H54 (cell line): ENCODE measurements at regions not wholly inside any gene's neighbourhood (a gene's known extent, or its start where the extent isn't known, plus 50 kb on each side); places are given as distances from the start of the nearest gene placed in this dataset.
"Not testable (repeated sequence)": the region's sequence is repeated elsewhere in the genome, so short reads cannot be mapped to it uniquely, and the experiment has no call there.

Experiments
- DNase-seq: peaks from one replicate; pipeline ENCODE4 v3.0.0; 2011; ENCODE audit warnings: low spot score, mixed read lengths; ENCODE audit not compliant: insufficient read length
- FAIRE-seq: peaks from 3 replicates; lab custom pipeline; 2011; peaks lifted over from hg19 to GRCh38; lab: Jason Lieb, UNC
- POLR2A ChIP-seq: IDR thresholded peaks from 2 replicates; pipeline ENCODE4 v1.6.1; 2011; ENCODE audit warnings: low read depth, mild to moderate bottlenecking, low read length

GRCh38 chr4:72677886-72678285, 108.9 kb upstream of the ADAMTS3 start:
- no peak for FAIRE-seq
- no peak for TF ChIP-seq POLR2A

GRCh38 chr4:72677265-72677664, 108.2 kb upstream of the ADAMTS3 start:
- TF ChIP-seq POLR2A = no peak
- DNase-seq (no peak), FAIRE-seq (no peak)

More at GRCh38 chr4:72677886-72678285, 108.9 kb upstream of the ADAMTS3 start:
- DNase-seq = no peak

- FAIRE-seq (no peak), DNase-seq (no peak)
- TF ChIP-seq POLR2A = no peak
Observed at GRCh38 chr4:72671980-72672379, 103.0 kb upstream of the ADAMTS3 start.

- no peak for TF ChIP-seq POLR2A
- DNase-seq (no peak), FAIRE-seq (no peak)
Observed at GRCh38 chr4:72670521-72670920, 101.5 kb upstream of the ADAMTS3 start.

DNA sequence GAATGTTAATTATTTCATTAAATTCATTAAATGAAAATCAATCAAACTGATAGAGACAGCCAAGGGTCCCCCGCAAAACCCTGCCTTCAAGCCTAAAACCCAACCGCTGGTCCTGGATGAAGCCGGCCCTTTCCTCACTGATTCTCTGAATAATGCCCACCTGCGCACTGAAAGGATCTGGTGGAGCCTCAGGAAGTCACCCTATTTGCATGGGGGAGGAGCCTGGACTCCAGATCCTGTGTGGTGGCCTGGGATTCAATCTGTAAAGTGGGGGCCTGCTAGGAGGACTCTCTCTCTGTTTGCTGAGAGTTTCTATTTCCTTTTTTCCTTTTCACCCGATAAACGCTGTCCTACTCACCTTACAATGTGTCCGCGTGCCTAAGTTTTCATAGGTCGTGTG, 97.9 kb upstream of the ADAMTS3 start:
- no peak for DNase-seq
- no peak for TF ChIP-seq POLR2A
- no peak for FAIRE-seq

DNA sequence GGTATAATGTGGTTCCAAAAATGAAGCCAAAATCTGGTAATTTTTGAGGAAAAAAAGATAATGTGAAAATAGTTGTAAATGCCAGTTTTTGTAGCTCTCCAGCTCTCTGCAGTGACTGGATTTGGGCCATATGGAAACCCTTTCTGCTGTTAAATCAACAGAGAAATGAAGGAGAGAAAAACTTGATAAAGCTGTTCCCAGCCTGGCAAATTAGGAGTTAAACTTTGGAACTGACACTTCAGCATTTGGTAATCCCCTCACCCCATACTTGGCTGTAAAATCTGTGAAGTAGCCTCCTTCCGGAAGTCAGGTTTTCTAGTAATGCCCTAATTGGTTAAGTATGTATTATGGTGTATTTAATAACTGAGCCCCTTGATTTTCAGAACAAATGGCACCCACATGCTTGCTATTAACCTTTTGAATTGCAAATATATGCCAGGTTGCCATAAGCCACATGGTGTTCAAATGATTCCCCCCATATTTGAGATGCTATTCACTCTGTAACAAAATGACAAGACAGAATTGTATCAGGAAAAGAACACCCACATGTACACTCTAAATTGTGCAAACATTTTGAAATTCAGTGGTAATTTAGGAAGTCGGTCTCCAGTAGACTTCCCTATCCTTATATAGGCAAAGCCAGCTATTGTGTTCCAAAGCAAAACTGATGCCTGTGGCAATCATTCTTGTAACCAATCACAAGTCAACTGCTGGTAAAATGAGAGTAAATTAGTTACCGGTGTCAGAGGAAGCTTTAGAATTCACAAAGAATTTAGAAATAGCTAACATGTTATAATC, 96.3 kb upstream of the ADAMTS3 start:
- no peak for TF ChIP-seq POLR2A
- DNase-seq (no peak), FAIRE-seq (no peak)

GRCh38 chr4:72663828-72664227, 94.8 kb upstream of the ADAMTS3 start:
- DNase-seq (no peak), FAIRE-seq (no peak)
- TF ChIP-seq POLR2A = no peak

- no peak for TF ChIP-seq POLR2A
Observed at GRCh38 chr4:72661830-72662229, 92.8 kb upstream of the ADAMTS3 start.

GRCh38 chr4:72641611-72642010, 72.6 kb upstream of the ADAMTS3 start:
- no peak for DNase-seq
- FAIRE-seq = no peak
- TF ChIP-seq POLR2A = no peak

More at GRCh38 chr4:72661830-72662229, 92.8 kb upstream of the ADAMTS3 start:
- FAIRE-seq (no peak), DNase-seq (no peak)

GRCh38 chr4:72636866-72637265, 67.8 kb upstream of the ADAMTS3 start:
- not testable (repeated sequence) for DNase-seq, FAIRE-seq

- FAIRE-seq, DNase-seq: not testable (repeated sequence)
Observed at GRCh38 chr4:72635931-72636330, 66.9 kb upstream of the ADAMTS3 start.

DNA sequence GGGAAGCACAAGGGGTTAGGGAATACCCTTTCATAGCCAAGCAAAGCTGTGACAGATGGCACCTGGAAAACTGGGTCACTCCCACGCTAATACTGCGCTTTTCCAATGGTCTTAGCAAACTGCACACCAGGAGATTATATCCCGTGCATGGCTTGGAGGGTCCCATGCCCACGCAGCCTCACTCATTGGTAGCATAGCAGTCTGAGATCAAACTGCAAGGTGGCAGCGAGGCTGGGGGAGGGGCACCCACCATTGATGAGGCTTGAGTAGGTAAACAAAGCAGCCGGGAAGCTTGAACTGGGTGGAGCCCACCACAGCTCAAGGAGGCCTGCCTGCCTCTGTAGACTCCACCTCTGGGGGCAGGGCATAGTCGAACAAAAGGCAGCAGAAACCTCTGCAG, 63.2 kb upstream of the ADAMTS3 start:
- FAIRE-seq, DNase-seq: not testable (repeated sequence)

DNA sequence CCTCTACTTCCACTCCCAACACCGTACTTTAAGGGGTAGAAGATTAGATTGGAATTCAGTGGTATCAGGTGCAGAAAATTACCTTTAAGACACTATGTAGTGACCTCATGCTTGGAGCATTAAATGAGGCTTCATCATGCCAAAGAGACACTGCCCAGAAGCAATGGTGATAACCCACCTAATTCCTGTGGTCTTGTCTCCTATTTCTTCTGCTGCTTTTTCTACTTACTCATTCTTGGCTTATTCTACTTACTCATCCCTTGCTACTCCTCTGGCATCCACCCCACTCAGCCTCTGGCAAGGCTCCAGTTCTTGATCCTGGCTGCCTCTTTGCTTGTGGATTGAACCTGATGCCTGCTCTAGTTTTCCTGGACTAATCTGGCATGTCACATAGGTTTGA, 62.3 kb upstream of the ADAMTS3 start:
- DNase-seq = peak; percentile 11
- FAIRE-seq = no peak
- TF ChIP-seq POLR2A = no peak

DNA sequence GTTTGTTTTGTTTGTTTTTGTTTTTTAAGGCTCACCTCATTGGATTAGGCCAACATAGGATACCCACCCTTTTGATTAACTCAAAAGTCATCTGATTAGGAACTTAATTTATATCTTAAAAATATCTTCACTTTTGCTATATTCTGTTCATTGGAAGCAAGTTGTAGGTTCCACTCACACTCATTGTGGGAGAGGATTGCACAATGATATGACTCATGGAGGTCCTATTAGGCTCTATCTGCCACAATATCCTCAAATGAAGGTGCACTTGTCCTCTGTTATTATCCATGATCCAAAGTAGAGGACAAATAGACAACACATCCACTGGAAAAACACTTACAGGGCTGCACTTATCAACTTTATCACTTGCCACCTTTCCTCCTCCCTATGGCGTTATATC, 60.5 kb upstream of the ADAMTS3 start:
- no peak for TF ChIP-seq POLR2A
- FAIRE-seq (no peak), DNase-seq (no peak)

DNA sequence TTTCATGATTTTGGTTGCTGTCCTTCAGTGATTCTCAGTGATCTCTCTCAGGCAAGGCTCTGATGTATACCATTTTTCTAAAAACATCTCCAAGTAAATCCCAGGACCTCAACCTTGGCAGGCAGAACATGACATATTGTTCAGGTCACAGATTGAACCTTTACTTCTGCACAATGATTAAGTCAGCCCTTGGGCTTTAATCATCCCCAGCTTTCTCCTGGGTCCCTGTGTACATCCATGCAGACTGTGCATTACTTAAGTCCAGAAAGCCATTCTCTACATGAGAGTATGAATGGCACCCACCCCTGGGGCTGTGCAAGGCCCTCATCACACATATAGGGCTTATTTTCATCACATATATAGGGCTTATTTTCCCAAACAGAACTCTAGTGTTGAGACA, 58.7 kb upstream of the ADAMTS3 start:
- no peak for DNase-seq
- no peak for TF ChIP-seq POLR2A
- FAIRE-seq = no peak
